Jurkat, Clone E6-1 (cell line): ENCODE measurements at regions not wholly inside any gene's neighbourhood (a gene's known extent, or its start where the extent isn't known, plus 50 kb on each side); places are given as distances from the start of the nearest gene placed in this dataset.

Experiments
- DNase-seq: peaks from one replicate; pipeline ENCODE4 v3.0.0-alpha.2; 2011; ENCODE audit warnings: low read depth, low spot score
- H3K4me3 ChIP-seq: 2 replicates; pipeline ENCODE4 v1.5.1; 2011; ENCODE audit warnings: mild to moderate bottlenecking, low read length, control low read depth, moderate library complexity

DNA sequence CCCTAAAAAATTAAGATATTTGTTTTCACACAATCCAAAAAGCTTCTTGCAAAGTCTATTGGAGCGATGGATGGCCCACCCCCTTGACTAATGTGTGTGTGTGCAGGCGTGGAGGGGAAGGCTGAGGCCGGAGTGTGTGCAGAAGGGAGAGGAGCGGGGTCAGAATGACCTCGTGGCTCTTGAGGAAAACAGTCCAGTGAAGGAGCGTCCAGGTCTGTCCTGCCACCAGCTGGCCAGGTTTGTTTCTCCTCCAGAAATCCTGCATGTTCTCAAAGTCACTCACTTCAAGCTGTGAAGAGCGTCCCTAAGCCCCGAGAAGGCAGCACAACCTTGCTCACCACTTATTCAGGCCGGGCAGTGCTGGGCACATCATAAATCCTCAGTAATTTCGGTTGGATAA, 69.5 kb upstream of the SSX2IP start:
- no peak overlapping the region for H3K4me3 ChIP-seq
- DNase-seq, result no peak

DNA sequence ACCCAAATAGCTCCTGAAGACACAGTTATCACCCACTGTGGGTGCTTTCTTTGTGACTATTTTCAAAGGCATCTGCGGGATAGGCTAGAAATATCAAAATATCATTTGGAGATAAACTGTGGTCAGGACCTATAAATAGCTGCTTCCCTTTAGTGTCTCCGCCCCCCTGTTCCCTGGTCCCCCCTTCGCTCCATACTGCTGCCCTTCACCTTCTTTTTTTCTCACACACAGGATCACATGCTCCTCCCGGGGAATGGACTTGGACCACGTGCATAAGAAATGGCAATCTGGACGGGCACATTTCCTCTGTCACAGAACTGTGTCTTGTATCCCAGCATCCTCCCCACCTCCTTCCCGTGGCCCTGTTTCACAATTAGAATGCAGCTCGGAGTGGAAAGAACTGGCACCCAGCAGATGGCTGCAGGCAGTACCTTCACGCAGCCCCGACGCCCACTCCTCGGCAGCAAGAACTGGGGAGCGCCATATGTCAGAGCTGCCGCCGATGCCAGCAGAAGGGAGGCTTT, 68.8 kb upstream of the SSX2IP start:
- DNase-seq, result no peak
- H3K4me3 ChIP-seq, result no peak overlapping the region

GRCh38 chr1:84758476-84758875, 68.2 kb upstream of the SSX2IP start:
- DNase-seq, result no peak
- H3K4me3 ChIP-seq, result no peak overlapping the region

DNA sequence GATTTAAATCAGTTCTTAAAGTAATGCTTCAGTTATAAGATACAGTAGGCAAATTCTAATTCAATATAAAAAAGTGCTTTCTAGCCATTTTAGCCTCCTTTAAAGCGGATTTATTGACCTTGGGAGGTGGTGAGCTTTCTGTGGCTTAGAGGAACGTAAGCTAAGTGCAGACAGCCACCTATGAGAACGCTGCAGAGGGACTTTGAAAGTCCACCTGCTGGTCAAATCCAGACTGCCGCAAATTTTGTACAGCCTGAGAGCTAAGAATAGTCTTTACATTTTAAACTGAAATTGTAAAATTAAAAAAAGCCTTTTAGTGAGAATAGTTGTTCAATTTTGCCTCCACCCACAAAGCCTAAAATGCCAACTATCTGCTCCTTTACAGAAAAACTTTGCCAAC, 67.0 kb upstream of the SSX2IP start:
- no peak overlapping the region for H3K4me3 ChIP-seq
- no peak for DNase-seq

GRCh38 chr1:84756455-84757082, 66.3 kb upstream of the SSX2IP start:
- no peak overlapping the region for H3K4me3 ChIP-seq
- DNase-seq, result no peak

DNA sequence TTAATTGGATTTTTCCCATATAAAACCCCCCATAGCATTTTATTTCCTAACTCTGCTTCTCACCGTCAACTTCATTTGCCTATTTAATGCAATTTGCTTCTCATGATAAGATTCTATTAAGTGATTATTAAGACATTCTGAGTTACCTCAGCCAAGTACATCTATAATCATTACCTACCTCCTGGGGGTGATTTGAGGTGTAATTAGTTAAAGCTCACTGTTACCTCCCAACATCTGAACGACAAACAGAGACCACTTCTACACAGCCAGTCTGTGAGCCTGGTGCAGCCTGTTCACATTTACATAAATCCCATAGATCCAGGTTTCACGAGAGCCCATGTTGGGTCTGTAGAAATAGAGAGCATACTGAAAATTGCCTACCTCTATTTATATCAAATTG, 65.7 kb upstream of the SSX2IP start:
- DNase-seq, result no peak
- H3K4me3 ChIP-seq, result no peak overlapping the region

DNA sequence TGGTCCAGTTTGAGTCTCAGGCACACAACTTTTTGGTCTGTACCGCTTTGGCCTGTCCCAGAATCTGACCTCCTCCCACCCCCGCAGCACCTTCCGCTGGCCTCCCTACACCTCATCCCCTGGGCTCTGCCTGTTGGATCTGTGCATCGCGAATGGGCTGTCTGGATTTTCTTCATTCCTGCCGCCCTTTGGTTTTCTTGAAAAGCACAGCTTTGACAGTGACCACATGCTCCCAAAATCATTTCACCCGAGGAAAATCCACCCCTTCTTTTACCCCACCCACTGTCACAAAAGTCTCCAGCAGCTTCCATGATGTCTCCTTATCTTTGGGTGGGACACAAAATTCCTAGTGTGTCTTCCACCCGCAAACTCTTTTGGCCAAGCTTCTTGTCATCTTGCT, 65.0 kb upstream of the SSX2IP start:
- H3K4me3 ChIP-seq, result no peak overlapping the region
- DNase-seq, result no peak

DNA sequence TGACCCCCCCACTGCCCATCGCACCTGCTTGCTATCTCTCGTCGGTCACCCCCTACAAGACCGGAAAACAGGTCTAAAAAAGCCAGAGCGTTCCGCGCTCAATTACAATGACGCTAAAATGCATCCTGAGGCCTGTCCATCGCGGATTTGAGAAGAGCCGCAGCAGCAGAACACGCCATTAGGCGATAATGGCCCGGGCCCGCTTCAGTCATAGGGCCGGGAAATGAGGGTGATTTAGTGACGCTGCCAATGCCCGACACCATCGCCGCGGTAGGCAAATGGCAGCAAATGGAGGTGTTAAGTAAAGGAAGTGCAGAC, 64.1 kb upstream of the SSX2IP start:
- no peak for DNase-seq
- no peak overlapping the region for H3K4me3 ChIP-seq

- peak; percentile 44 for DNase-seq
- H3K4me3 ChIP-seq, result no peak overlapping the region
Measured at GRCh38 chr1:84753516-84754385, 63.5 kb upstream of the SSX2IP start.

GRCh38 chr1:84750110-84750730, 60.0 kb upstream of the SSX2IP start:
- no peak overlapping the region for H3K4me3 ChIP-seq
- no peak for DNase-seq

DNA sequence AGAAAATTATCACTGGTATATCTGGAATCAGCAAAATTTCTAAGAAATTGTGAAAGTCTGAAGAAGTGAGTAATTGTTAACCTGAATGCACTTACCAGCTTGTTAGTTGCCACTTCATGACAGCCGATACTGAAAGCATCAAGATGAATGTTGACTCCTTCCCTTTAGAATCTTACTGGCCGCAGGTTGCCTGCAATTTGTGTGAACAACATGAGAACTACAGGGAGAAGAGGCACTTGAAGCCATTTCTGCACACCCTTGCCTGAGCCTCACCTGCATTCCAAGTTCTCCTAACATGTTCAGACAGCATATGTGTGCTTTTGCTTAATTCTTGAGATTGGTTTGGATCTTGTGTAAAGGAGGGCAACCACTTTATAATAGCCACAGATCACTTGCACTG, 59.2 kb upstream of the SSX2IP start:
- DNase-seq, result no peak
- H3K4me3 ChIP-seq, result no peak overlapping the region

- DNase-seq, result no peak
- H3K4me3 ChIP-seq, result no peak overlapping the region
Measured at GRCh38 chr1:84748364-84748763, 58.1 kb upstream of the SSX2IP start.

DNA sequence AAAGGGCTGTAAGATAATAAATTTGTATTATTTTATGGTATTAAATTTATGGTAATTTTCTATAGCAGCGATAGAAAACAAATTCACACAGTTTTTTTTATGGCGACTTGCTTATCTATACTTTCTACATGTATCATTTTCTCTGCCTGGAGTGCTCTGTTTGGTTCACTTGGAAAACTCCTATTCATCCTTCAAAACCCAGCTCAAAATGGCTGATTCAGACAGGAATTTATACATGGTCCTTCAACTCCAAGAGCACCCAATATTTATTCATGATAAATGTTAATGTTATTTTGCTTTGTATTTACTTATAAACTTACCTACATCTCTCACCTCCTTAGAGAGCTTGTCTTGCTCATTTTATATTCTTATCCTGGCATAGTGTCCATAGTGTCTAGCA, 55.6 kb upstream of the SSX2IP start:
- DNase-seq, result no peak
- no peak overlapping the region for H3K4me3 ChIP-seq

- DNase-seq, result no peak
Measured at GRCh38 chr1:84743896-84744295, 53.6 kb upstream of the SSX2IP start.

DNA sequence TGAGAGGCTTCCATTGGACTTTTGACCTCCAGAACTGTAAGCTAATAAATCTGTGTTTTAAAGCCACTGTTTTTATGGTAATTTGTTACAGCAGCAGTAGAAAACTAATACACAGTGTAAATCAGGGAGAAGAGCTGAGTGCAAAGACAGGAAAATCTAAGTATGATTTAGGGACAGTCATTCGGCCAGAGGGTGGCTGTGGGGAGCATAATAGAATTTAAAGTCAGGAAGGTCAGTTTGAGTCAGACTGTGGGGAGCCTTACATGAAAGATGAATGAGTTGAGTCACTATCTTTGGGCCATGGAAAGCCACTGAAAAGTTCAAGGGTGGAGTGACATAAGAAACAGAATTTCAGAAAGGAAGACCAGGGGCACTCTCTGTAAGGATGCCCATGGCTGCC, 52.4 kb upstream of the SSX2IP start:
- no peak overlapping the region for H3K4me3 ChIP-seq
- DNase-seq, result no peak

More at GRCh38 chr1:84743896-84744295, 53.6 kb upstream of the SSX2IP start:
- no peak overlapping the region for H3K4me3 ChIP-seq

DNA sequence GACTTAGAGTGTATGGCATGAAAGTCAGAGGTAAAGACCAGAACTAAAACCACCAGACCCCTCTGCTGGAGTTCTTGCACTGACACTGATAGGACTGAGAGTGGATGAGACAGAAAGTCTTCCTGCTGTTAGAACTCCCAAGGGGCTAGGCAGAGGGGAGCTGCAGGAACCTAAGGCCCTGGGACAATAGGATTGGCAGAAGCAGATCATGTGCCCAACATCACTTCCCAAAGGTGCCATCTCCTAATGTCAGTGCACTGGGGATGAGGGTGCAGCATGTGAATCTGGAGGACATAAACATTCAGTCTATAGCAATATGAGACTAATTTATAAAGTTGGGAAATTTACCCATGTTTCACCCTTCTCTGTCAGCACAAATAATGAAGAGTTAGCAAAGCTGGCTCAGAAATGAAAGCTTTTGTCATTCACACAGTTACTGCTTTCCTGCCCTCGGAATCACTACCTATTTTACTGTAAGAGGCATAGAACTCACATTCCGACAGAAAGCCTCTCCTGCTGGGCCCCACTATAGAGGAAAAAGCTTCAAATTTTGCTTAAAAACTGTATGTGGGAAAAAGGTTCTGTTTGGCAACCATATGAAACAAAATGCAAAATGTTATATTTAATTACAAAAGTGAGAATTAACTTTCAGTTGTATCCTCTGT, 49.9 kb upstream of the SSX2IP start:
- DNase-seq, result no peak
- H3K4me3 ChIP-seq, result no peak overlapping the region
